Fibroblast of lung (primary cell): ENCODE measurements at regions not wholly inside any gene's neighbourhood (a gene's known extent, or its start where the extent isn't known, plus 50 kb on each side); places are given as distances from the start of the nearest gene placed in this dataset.

Source experiments
- CTCF ChIP-seq, 2 donors: IDR thresholded peaks in 1 of 2; conservative IDR thresholded peaks in 1 of 2; 1 replicate in 1 of 2; 2 replicates in 1 of 2; pipeline ENCODE4 v1.5.1; 2011 to 2012; ENCODE audit warnings: low read length in 2 of 2, control low read depth in 1 of 2, inconsistent platforms in 1 of 2, low read depth in 1 of 2, mild to moderate bottlenecking in 1 of 2
- EZH2 ChIP-seq: IDR thresholded peaks from 2 replicates; pipeline ENCODE4 v1.5.1; 2012; ENCODE audit warnings: low read length, control low read depth, mild to moderate bottlenecking; ENCODE audit errors: missing control alignments

- no peak for TF ChIP-seq CTCF (conservative IDR thresholded peaks at IDR 0.05 in 1 of 2, IDR thresholded peaks at IDR 0.05 in 1 of 2; ENCODE audit: low read depth in 1 of 2, low read length in 2 of 2)
- no peak for TF ChIP-seq EZH2
Measured at GRCh38 chr19:28686756-28687155, 526.2 kb downstream of the UQCRFS1 start.
